SK-N-SH (cell line): ENCODE measurements at regions not wholly inside any gene's neighbourhood (a gene's known extent, or its start where the extent isn't known, plus 50 kb on each side); places are given as distances from the start of the nearest gene placed in this dataset.

Experiments
- CTCF ChIA-PET: fragments of 300-600, 350-600 bp; formaldehyde crosslinking; extraction: SDS; loops from one replicate; lab custom pipeline; 2021; lab: Yijun Ruan, JAX
- POLR2A ChIA-PET: fragments of 350-600 bp; sonication (Branson Sonifier 250); formaldehyde crosslinking; extraction: SDS; loops from one replicate; lab custom pipeline; 2020; ENCODE audit warnings: antibody characterized with exemption, inconsistent platforms; lab: Yijun Ruan, JAX
- DNase-seq: peaks from one replicate; pipeline ENCODE4 v3.0.0; 2012
- H2AFZ ChIP-seq: fragments of 200-600 bp; sonication (generic); 2 replicates; pipeline ENCODE4 v1.8.1; 2016; ENCODE audit warnings: antibody characterized with exemption, mild to moderate bottlenecking, low read depth
- H3F3A ChIP-seq: fragments of 200-600 bp; sonication (generic); replicated peaks from 2 replicates; pipeline ENCODE3; 2016; ENCODE audit warnings: antibody characterized with exemption, mild to moderate bottlenecking; ENCODE audit not compliant: insufficient read depth
- H3K27ac ChIP-seq, 2 experiments: fragments of 200-500 bp in 1 of 2; fragments of 200-600 bp in 1 of 2; sonication (Bioruptor generic) in 1 of 2; sonication (generic), shearing (Covaris generic) in 1 of 2; 2 replicates each; pipeline versions ENCODE4 v1.5.1 to v1.6.1; 2014 to 2016; ENCODE audit warnings: low read depth in 2 of 2, inconsistent platforms in 1 of 2, low read length in 1 of 2, mild to moderate bottlenecking in 1 of 2, mixed read lengths in 1 of 2
- H3K27me3 ChIP-seq: fragments of 200-600 bp; sonication (generic), shearing (Covaris generic); 2 replicates; pipeline ENCODE4 v1.6.1; 2016; ENCODE audit warnings: mixed run types; ENCODE audit not compliant: insufficient read depth
- H3K36me3 ChIP-seq, 2 experiments: fragments of 200-500 bp in 1 of 2; fragments of 200-600 bp in 1 of 2; sonication (Bioruptor generic) in 1 of 2; sonication (generic) in 1 of 2; replicated peaks in 1 of 2; 2 replicates each; pipeline versions ENCODE3 to v1.5.1; 2014 to 2016; ENCODE audit warnings: low read length in 1 of 2, mild to moderate bottlenecking in 1 of 2; ENCODE audit not compliant: insufficient read depth in 2 of 2, control insufficient read depth in 1 of 2
- H3K4me1 ChIP-seq, 2 experiments: fragments of 200-500 bp in 1 of 2; fragments of 200-600 bp in 1 of 2; sonication (Bioruptor generic) in 1 of 2; sonication (generic), shearing (Covaris generic) in 1 of 2; 2 replicates each; pipeline versions ENCODE4 v1.5.1 to v1.6.1; 2014 to 2016; ENCODE audit warnings: low read depth in 1 of 2, low read length in 1 of 2, mixed run types in 1 of 2; ENCODE audit not compliant: insufficient read depth in 2 of 2, control insufficient read depth in 1 of 2
- H3K4me2 ChIP-seq: fragments of 200-600 bp; sonication (generic), shearing (Covaris generic); 2 replicates; pipeline ENCODE4 v1.6.1; 2017; ENCODE audit warnings: mixed run types
- H3K4me3 ChIP-seq, 2 experiments: fragments of 200-500 bp in 1 of 2; fragments of 200-600 bp in 1 of 2; sonication (Bioruptor generic) in 1 of 2; sonication (generic), shearing (Covaris generic) in 1 of 2; 2 replicates each; pipeline versions ENCODE4 v1.5.1 to v1.8.1; 2014 to 2016; ENCODE audit warnings: low read depth in 2 of 2, inconsistent platforms in 1 of 2, low read length in 1 of 2, mild to moderate bottlenecking in 1 of 2, mixed read lengths in 1 of 2, moderate library complexity in 1 of 2
- H3K79me2 ChIP-seq: fragments of 200-600 bp; sonication (generic); 2 replicates; pipeline ENCODE4 v1.8.1; 2017; ENCODE audit warnings: mild to moderate bottlenecking; ENCODE audit not compliant: insufficient read depth
- H3K9ac ChIP-seq: fragments of 200-600 bp; sonication (generic); 2 replicates; pipeline ENCODE4 v1.6.1; 2017; ENCODE audit warnings: mixed run types
- H3K9me2 ChIP-seq: fragments of 200-600 bp; sonication (generic); 2 replicates; pipeline ENCODE4 v1.6.1; 2017; ENCODE audit warnings: mixed run types
- H3K9me3 ChIP-seq: fragments of 200-600 bp; sonication (generic); 2 replicates; pipeline ENCODE4 v1.6.1; 2017; ENCODE audit warnings: mixed run types, mild to moderate bottlenecking, moderate library complexity
- H4K20me1 ChIP-seq: fragments of 200-600 bp; sonication (generic); 2 replicates; pipeline ENCODE4 v1.6.1; 2017; ENCODE audit warnings: mild to moderate bottlenecking, mixed run types; ENCODE audit not compliant: insufficient read depth
- CHD2 ChIP-seq: fragments of 150-350 bp; IDR thresholded peaks from 2 replicates; pipeline ENCODE4 v1.6.1; 2018; ENCODE audit warnings: low read length; ENCODE audit not compliant: partially characterized antibody
- CTCF ChIP-seq: fragments of 200-600 bp; sonication (generic); IDR thresholded peaks from 2 replicates; pipeline ENCODE4 v1.6.1; 2017; ENCODE audit warnings: antibody characterized with exemption, mild to moderate bottlenecking, moderate library complexity
- ELF1 ChIP-seq: IDR thresholded peaks from 2 replicates; pipeline ENCODE4 v1.4.0; 2012
- FOSL2 ChIP-seq: IDR thresholded peaks from 2 replicates; pipeline ENCODE4 v1.4.0; 2012; ENCODE audit warnings: low read depth, mild to moderate bottlenecking, moderate library complexity, borderline replicate concordance
- FOXM1 ChIP-seq: IDR thresholded peaks from 2 replicates; pipeline ENCODE4 v1.4.0; 2012; ENCODE audit warnings: low read depth, mild to moderate bottlenecking
- GABPA ChIP-seq: IDR thresholded peaks from 2 replicates; pipeline ENCODE4 v1.4.0; 2012; ENCODE audit warnings: low read depth, mild to moderate bottlenecking
- JUND ChIP-seq: IDR thresholded peaks from 2 replicates; pipeline ENCODE4 v1.4.0; 2012
- NFIC ChIP-seq: IDR thresholded peaks from 2 replicates; pipeline ENCODE4 v1.4.0; 2012; ENCODE audit warnings: borderline replicate concordance
- NRF1 ChIP-seq: IDR thresholded peaks from 2 replicates; pipeline ENCODE4 v1.6.1; 2012; ENCODE audit warnings: low read depth, mild to moderate bottlenecking, low read length
- POLR2AphosphoS5 ChIP-seq: IDR thresholded peaks from 2 replicates; pipeline ENCODE4 v1.6.1; 2012; ENCODE audit warnings: low read depth, low read length
- RAD21 ChIP-seq: IDR thresholded peaks from 2 replicates; pipeline ENCODE4 v1.6.1; 2012; ENCODE audit warnings: mild to moderate bottlenecking, low read length
- RCOR1 ChIP-seq: fragments of 150-350 bp; IDR thresholded peaks from 2 replicates; pipeline ENCODE4 v1.6.1; 2017; ENCODE audit warnings: antibody characterized with exemption, low read length
- RFX5 ChIP-seq: IDR thresholded peaks from 2 replicates; pipeline ENCODE4 v1.6.1; 2012; ENCODE audit warnings: mild to moderate bottlenecking, improper control_type of control experiment, low read length
- SIN3A ChIP-seq: IDR thresholded peaks from 2 replicates; pipeline ENCODE4 v1.6.1; 2012; ENCODE audit warnings: low read depth, mild to moderate bottlenecking, low read length, moderate library complexity, borderline replicate concordance
- SMC3 ChIP-seq: IDR thresholded peaks from 2 replicates; pipeline ENCODE4 v1.6.1; 2012; ENCODE audit warnings: low read depth, low read length, improper control_type of control experiment
- TAF1 ChIP-seq: IDR thresholded peaks from 2 replicates; pipeline ENCODE4 v1.6.1; 2012; ENCODE audit warnings: low read depth, mild to moderate bottlenecking, low read length, moderate library complexity, borderline replicate concordance
- WGBS: methylation state at CpG from one replicate; pipeline ENCODE4 v1.1.6; 2017; ENCODE audit warnings: low lambda C conversion rate; 5-methylcytosine and 5-hydroxymethylcytosine counted together
- TF ChIP-seq, protein P1 (sequence below): IDR thresholded peaks from 2 replicates; pipeline ENCODE4 v1.4.0; 2012; ENCODE audit warnings: low read depth, borderline replicate concordance
- TF ChIP-seq, protein P2 (sequence below): IDR thresholded peaks from 2 replicates; pipeline ENCODE4 v1.4.0; 2012; ENCODE audit warnings: low read depth
- TF ChIP-seq, protein P3 (sequence below): IDR thresholded peaks from 2 replicates; pipeline ENCODE4 v1.4.0; 2012; ENCODE audit warnings: low read depth, borderline replicate concordance
- TF ChIP-seq, protein P4 (sequence below): IDR thresholded peaks from 2 replicates; pipeline ENCODE4 v1.6.1; 2012; ENCODE audit warnings: mild to moderate bottlenecking, low read depth, low read length, moderate library complexity

GRCh38 chr5:54388811-54389210 lies 66.7 kb upstream of the HSPB3 start:
- Histone ChIP-seq H3K36me3 (no peaks in the 10 kb centered on the region), H3K79me2 (no peaks in the 10 kb centered on the region), H3K9me3 (no peaks in the 10 kb centered on the region), H2AFZ (no peak overlapping the region), H3K4me3 (no peak overlapping the region), H3F3A (peaks cover 14% of the 10 kb centered on the region), H3K9ac (no peak overlapping the region), H3K4me2 (peak overlapping the region; percentile 5; the same call in 1 of the 2 replicates), H3K27ac (no peak overlapping the region; a peak in 1 of 4 replicates), H4K20me1 (no peaks in the 10 kb centered on the region), H3K4me1 (peaks cover 0 to 20% of the 10 kb centered on the region in 2 experiments; a peak in 2 of 4 replicates), H3K9me2 (no peaks in the 10 kb centered on the region), H3K27me3 (no peaks in the 10 kb centered on the region)
- ChIA-PET POLR2A (no interaction called here), CTCF (no interaction called here)
- WGBS, result 80% methylated on average over 1 of the region's 1 CpG
- no peak for DNase-seq
- no peak for TF ChIP-seq RFX5
- TF ChIP-seq RCOR1, result no peak
- no peak for TF ChIP-seq SMC3
- TF ChIP-seq CHD2, result no peak
- TF ChIP-seq NFIC, result no peak
- TF ChIP-seq, protein P1, sequence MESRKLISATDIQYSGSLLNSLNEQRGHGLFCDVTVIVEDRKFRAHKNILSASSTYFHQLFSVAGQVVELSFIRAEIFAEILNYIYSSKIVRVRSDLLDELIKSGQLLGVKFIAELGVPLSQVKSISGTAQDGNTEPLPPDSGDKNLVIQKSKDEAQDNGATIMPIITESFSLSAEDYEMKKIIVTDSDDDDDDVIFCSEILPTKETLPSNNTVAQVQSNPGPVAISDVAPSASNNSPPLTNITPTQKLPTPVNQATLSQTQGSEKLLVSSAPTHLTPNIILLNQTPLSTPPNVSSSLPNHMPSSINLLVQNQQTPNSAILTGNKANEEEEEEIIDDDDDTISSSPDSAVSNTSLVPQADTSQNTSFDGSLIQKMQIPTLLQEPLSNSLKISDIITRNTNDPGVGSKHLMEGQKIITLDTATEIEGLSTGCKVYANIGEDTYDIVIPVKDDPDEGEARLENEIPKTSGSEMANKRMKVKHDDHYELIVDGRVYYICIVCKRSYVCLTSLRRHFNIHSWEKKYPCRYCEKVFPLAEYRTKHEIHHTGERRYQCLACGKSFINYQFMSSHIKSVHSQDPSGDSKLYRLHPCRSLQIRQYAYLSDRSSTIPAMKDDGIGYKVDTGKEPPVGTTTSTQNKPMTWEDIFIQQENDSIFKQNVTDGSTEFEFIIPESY, result no peak
- TF ChIP-seq SIN3A, result no peak
- TF ChIP-seq RAD21, result no peak
- TF ChIP-seq, protein P2, sequence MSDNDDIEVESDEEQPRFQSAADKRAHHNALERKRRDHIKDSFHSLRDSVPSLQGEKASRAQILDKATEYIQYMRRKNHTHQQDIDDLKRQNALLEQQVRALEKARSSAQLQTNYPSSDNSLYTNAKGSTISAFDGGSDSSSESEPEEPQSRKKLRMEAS, result no peak
- no peak for TF ChIP-seq CTCF
- no peak for TF ChIP-seq NRF1
- TF ChIP-seq JUND, result no peak
- no peak for TF ChIP-seq GABPA
- no peak for TF ChIP-seq POLR2AphosphoS5
- no peak for TF ChIP-seq TAF1
- no peak for TF ChIP-seq FOSL2
- TF ChIP-seq ELF1, result no peak
- TF ChIP-seq FOXM1, result no peak
- TF ChIP-seq, protein P3, sequence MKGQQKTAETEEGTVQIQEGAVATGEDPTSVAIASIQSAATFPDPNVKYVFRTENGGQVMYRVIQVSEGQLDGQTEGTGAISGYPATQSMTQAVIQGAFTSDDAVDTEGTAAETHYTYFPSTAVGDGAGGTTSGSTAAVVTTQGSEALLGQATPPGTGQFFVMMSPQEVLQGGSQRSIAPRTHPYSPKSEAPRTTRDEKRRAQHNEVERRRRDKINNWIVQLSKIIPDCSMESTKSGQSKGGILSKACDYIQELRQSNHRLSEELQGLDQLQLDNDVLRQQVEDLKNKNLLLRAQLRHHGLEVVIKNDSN, result no peak
- TF ChIP-seq, protein P4, sequence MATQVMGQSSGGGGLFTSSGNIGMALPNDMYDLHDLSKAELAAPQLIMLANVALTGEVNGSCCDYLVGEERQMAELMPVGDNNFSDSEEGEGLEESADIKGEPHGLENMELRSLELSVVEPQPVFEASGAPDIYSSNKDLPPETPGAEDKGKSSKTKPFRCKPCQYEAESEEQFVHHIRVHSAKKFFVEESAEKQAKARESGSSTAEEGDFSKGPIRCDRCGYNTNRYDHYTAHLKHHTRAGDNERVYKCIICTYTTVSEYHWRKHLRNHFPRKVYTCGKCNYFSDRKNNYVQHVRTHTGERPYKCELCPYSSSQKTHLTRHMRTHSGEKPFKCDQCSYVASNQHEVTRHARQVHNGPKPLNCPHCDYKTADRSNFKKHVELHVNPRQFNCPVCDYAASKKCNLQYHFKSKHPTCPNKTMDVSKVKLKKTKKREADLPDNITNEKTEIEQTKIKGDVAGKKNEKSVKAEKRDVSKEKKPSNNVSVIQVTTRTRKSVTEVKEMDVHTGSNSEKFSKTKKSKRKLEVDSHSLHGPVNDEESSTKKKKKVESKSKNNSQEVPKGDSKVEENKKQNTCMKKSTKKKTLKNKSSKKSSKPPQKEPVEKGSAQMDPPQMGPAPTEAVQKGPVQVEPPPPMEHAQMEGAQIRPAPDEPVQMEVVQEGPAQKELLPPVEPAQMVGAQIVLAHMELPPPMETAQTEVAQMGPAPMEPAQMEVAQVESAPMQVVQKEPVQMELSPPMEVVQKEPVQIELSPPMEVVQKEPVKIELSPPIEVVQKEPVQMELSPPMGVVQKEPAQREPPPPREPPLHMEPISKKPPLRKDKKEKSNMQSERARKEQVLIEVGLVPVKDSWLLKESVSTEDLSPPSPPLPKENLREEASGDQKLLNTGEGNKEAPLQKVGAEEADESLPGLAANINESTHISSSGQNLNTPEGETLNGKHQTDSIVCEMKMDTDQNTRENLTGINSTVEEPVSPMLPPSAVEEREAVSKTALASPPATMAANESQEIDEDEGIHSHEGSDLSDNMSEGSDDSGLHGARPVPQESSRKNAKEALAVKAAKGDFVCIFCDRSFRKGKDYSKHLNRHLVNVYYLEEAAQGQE, result no peak
- TF ChIP-seq, all 33 proteins: peak for 0
